GM10248 (cell line): ENCODE measurements at regions not wholly inside any gene's neighbourhood (a gene's known extent, or its start where the extent isn't known, plus 50 kb on each side); places are given as distances from the start of the nearest gene placed in this dataset.

Experiments
- CTCF ChIA-PET: fragments of 300-600 bp; sonication (Branson Sonifier 250); formaldehyde crosslinking; extraction: SDS; loops from one replicate; lab custom pipeline; 2021; ENCODE audit warnings: antibody characterized with exemption; lab: Yijun Ruan, JAX
- POLR2A ChIA-PET: fragments of 350-650 bp; sonication (Branson Sonifier 250); formaldehyde crosslinking; extraction: SDS; loops from one replicate; lab custom pipeline; 2020; ENCODE audit warnings: antibody characterized with exemption; lab: Yijun Ruan, JAX
- DNase-seq: peaks from one replicate; pipeline ENCODE4 v3.0.0; 2012; ENCODE audit errors: extremely low spot score
- TF ChIP-seq, protein P1 (sequence below): IDR thresholded peaks from 2 replicates; pipeline ENCODE4 v1.5.1; 2012; ENCODE audit warnings: mild to moderate bottlenecking, low read depth; ENCODE audit errors: extremely low read depth, missing control alignments, control extremely low read depth

- TF ChIP-seq, protein P1, sequence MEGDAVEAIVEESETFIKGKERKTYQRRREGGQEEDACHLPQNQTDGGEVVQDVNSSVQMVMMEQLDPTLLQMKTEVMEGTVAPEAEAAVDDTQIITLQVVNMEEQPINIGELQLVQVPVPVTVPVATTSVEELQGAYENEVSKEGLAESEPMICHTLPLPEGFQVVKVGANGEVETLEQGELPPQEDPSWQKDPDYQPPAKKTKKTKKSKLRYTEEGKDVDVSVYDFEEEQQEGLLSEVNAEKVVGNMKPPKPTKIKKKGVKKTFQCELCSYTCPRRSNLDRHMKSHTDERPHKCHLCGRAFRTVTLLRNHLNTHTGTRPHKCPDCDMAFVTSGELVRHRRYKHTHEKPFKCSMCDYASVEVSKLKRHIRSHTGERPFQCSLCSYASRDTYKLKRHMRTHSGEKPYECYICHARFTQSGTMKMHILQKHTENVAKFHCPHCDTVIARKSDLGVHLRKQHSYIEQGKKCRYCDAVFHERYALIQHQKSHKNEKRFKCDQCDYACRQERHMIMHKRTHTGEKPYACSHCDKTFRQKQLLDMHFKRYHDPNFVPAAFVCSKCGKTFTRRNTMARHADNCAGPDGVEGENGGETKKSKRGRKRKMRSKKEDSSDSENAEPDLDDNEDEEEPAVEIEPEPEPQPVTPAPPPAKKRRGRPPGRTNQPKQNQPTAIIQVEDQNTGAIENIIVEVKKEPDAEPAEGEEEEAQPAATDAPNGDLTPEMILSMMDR, result no peak
- CTCF ChIA-PET, result no interaction called here
- POLR2A ChIA-PET, result no interaction called here
- DNase-seq, result no peak
Measured at GRCh38 chr21:19120591-19120990, 717.0 kb upstream of the TMPRSS15 start.

DNA sequence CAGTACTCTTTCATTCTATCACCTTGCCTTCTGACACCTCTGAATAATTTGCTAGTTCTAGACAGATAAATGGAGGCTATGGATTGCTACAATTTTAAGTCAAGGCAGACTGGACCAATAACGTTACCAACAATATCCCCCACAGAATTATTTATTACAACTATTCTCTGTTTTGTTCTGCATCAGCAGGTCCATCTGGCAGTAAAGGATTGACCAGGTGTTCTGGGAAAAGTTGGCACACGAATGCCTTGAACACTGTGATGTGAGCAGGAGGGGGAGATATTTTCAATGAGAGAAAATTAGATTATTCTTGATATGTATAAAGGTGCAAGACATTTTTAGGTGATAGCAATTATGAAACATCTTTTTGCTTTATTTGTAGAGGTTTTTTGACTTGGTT lies 718.8 kb upstream of the TMPRSS15 start:
- ChIA-PET POLR2A (no interaction called here), CTCF (interaction anchor here (1.6 kb wide), 1 partner anchor 12 kb away, joined by 3 read pairs; no protein-coding TSS in a partner anchor)
- TF ChIP-seq, protein P1, result no peak
- no peak for DNase-seq

- TF ChIP-seq, protein P1, result no peak
- ChIA-PET CTCF (interaction anchor here (0.9 to 1.6 kb wide), 2 partner anchors 9 to 13 kb away, joined by 3 read pairs; no protein-coding TSS in a partner anchor), POLR2A (no interaction called here)
- no peak for DNase-seq
Measured at GRCh38 chr21:19123053-19123452, 719.5 kb upstream of the TMPRSS15 start.

- no peak for DNase-seq
- POLR2A ChIA-PET, result no interaction called here
- CTCF ChIA-PET, result interaction anchor here (0.9 to 1.6 kb wide), 2 partner anchors 9 to 13 kb away, joined by 3 read pairs; no protein-coding TSS in a partner anchor
- TF ChIP-seq, protein P1, result no peak
Measured at GRCh38 chr21:19123525-19123924, 719.9 kb upstream of the TMPRSS15 start.

DNA sequence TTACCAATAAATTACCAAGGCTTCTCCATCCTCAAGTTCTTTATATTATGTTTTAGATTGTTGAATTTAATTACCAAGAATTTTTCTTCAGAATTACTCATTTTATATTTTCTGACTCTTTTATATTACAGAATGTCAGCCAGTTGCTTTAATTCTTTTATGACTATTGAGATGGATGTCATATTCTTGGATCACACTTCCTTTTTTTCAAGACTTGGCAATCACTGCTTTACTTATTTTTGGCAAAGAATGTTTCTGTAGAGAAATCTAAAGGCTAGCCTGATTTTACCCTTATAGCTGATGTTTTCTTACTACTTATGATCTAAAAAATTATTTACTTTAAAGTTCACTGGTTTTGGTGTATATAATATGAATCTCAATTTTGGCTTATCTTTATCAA lies 721.1 kb upstream of the TMPRSS15 start:
- TF ChIP-seq, protein P1, result no peak
- DNase-seq, result no peak
- POLR2A ChIA-PET, result no interaction called here
- CTCF ChIA-PET, result no interaction called here

GRCh38 chr21:19130379-19131028 lies 726.9 kb upstream of the TMPRSS15 start:
- CTCF ChIA-PET, result no interaction called here
- TF ChIP-seq, protein P1, result no peak
- no peak for DNase-seq
- POLR2A ChIA-PET, result no interaction called here
